Mesendoderm (in vitro differentiated cells): ENCODE measurements at regions not wholly inside any gene's neighbourhood (a gene's known extent, or its start where the extent isn't known, plus 50 kb on each side); places are given as distances from the start of the nearest gene placed in this dataset.
A peak's percentile ranks its signal among the peaks of the same experiment; 100 is the strongest.

Source experiments
- DNase-seq: peaks from one replicate; pipeline ENCODE4 v3.0.0; 2013
- H2AK5ac ChIP-seq: 2 replicates; pipeline ENCODE4 v1.6.1; 2013; ENCODE audit warnings: low read length, inconsistent platforms
- H2BK120ac ChIP-seq: 2 replicates; pipeline ENCODE4 v1.6.1; 2013; ENCODE audit warnings: low read depth, mild to moderate bottlenecking, low read length, moderate library complexity, mixed read lengths
- H2BK15ac ChIP-seq: replicated peaks from 2 replicates; pipeline ENCODE4 v1.6.1; 2013; ENCODE audit warnings: low read depth, mild to moderate bottlenecking, moderate library complexity
- H2BK5ac ChIP-seq: 2 replicates; pipeline ENCODE4 v1.6.1; 2013; ENCODE audit warnings: low read length, inconsistent platforms
- H3K18ac ChIP-seq: 2 replicates; pipeline ENCODE4 v1.6.1; 2013; ENCODE audit warnings: mild to moderate bottlenecking, low read length, mixed read lengths
- H3K23ac ChIP-seq: one replicate; pipeline ENCODE4 v1.6.1; 2013; ENCODE audit warnings: low read length
- H3K27ac ChIP-seq: 2 replicates; pipeline ENCODE4 v1.5.1; 2013; ENCODE audit warnings: low read depth, mild to moderate bottlenecking, inconsistent platforms, low read length, moderate library complexity
- H3K27me3 ChIP-seq: 2 replicates; pipeline ENCODE4 v1.6.1; 2013; ENCODE audit warnings: low read length, control low read depth, mild to moderate bottlenecking, inconsistent platforms; ENCODE audit not compliant: insufficient read depth, poor library complexity
- H3K36me3 ChIP-seq: 2 replicates; pipeline ENCODE4 v1.6.1; 2013; ENCODE audit warnings: low read length, inconsistent platforms; ENCODE audit not compliant: control insufficient read depth, insufficient read depth
- H3K4ac ChIP-seq: one replicate; pipeline ENCODE4 v1.6.1; 2013; ENCODE audit warnings: low read depth, mild to moderate bottlenecking, low read length, moderate library complexity
- H3K4me1 ChIP-seq: 2 replicates; pipeline ENCODE4 v1.6.1; 2013; ENCODE audit warnings: low read depth, low read length, inconsistent platforms; ENCODE audit not compliant: control insufficient read depth
- H3K4me2 ChIP-seq: 2 replicates; pipeline ENCODE4 v1.6.1; 2013; ENCODE audit warnings: low read length
- H3K4me3 ChIP-seq: 2 replicates; pipeline ENCODE4 v1.5.1; 2013; ENCODE audit warnings: mild to moderate bottlenecking, low read length
- H3K56ac ChIP-seq: one replicate; pipeline ENCODE4 v1.6.1; 2013; ENCODE audit warnings: low read length
- H3K79me1 ChIP-seq: 2 replicates; pipeline ENCODE4 v1.6.1; 2013; ENCODE audit warnings: low read length, inconsistent platforms
- H3K79me2 ChIP-seq: 2 replicates; pipeline ENCODE4 v1.6.1; 2013; ENCODE audit warnings: mild to moderate bottlenecking, low read length; ENCODE audit not compliant: control insufficient read depth, insufficient read depth
- H3K9ac ChIP-seq: 2 replicates; pipeline ENCODE4 v1.6.1; 2013; ENCODE audit warnings: low read length, inconsistent platforms
- H4K5ac ChIP-seq: one replicate; pipeline ENCODE4 v1.6.1; 2013; ENCODE audit warnings: low read length
- H4K8ac ChIP-seq: one replicate; pipeline ENCODE4 v1.6.1; 2013; ENCODE audit warnings: low read depth, mild to moderate bottlenecking, control low read depth, low read length, moderate library complexity
- WGBS: extraction: QIAGEN DNeasy Blood & Tissue Kit; methylation state at CpG from one replicate; pipeline ENCODE4 v1.1.7; 2013; ENCODE audit warnings: low lambda C conversion rate, missing lambda C conversion rate; ENCODE audit not compliant: insufficient coverage; ENCODE audit errors: extremely low coverage; 5-methylcytosine and 5-hydroxymethylcytosine counted together

DNA sequence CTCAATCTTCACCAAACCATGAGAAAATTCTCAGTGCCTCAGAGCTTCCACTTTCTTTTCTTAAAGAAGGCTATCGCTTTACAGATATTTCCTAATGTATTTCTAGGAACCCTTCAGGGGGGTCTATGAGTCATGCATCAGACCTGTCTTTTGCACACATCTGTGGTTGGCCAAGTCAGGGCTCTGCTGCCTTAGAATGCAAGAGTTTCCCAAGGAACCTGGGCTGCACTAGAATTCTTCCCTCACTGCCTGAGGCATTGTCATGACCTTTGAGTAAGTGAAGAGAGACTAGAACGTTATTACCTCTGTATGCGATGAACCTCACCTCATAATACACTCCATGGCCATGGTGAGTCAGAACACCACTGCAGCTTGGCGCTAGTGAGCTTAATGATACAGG, 365.0 kb upstream of the ID4 start:
- Histone ChIP-seq H3K4me2 (no peak overlapping the region), H3K4me3 (no peak overlapping the region), H3K27ac (no peak overlapping the region), H3K79me1 (no peaks in the 10 kb centered on the region), H2BK15ac (no peak overlapping the region), H3K23ac (no peak overlapping the region), H3K56ac (no peak overlapping the region), H4K8ac (no peak overlapping the region), H3K27me3 (no peaks in the 10 kb centered on the region), H3K18ac (no peak overlapping the region), H4K5ac (no peak overlapping the region), H3K9ac (no peak overlapping the region), H3K79me2 (no peaks in the 10 kb centered on the region), H3K4ac (no peak overlapping the region), H3K36me3 (no peaks in the 10 kb centered on the region), H2BK120ac (no peak overlapping the region), H3K4me1 (no peaks in the 10 kb centered on the region), H2AK5ac (no peak overlapping the region), H2BK5ac (no peak overlapping the region)
- peak; percentile 60 for DNase-seq
- no CpG with 5 or more reads among the region's 4 CpGs for WGBS

DNA sequence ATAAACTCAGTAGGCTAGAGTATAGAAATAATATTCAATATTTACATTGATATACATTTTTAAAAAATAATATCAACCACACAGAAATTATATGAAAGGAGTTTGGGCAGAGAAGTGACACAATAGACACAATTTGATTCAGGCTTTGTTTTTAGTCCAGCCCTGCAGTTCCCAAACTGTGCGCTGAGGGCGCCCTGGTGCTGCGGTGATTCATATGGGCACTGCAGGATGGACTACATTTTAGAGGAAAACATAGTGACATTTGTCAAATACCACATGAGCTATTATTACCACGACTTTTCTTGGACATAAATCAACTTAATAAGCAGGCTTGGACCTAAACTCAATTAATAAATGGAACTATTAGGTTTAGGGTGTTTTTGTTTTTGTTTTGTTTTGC, 364.3 kb upstream of the ID4 start:
- Histone ChIP-seq H3K18ac (no peak overlapping the region), H3K27ac (no peak overlapping the region), H2BK15ac (no peak overlapping the region), H3K56ac (no peak overlapping the region), H3K4me1 (no peaks in the 10 kb centered on the region), H3K79me2 (no peaks in the 10 kb centered on the region), H3K23ac (no peak overlapping the region), H4K8ac (no peak overlapping the region), H3K36me3 (no peaks in the 10 kb centered on the region), H3K9ac (no peak overlapping the region), H3K4me2 (no peak overlapping the region), H3K4me3 (no peak overlapping the region), H4K5ac (no peak overlapping the region), H2AK5ac (no peak overlapping the region), H2BK5ac (no peak overlapping the region), H3K79me1 (no peaks in the 10 kb centered on the region), H3K4ac (no peak overlapping the region), H2BK120ac (no peak overlapping the region), H3K27me3 (no peaks in the 10 kb centered on the region)
- WGBS: no CpG with 5 or more reads among the region's 4 CpGs
- peak; percentile 27 for DNase-seq

- Histone ChIP-seq H3K79me2 (no peaks in the 10 kb centered on the region), H3K79me1 (no peaks in the 10 kb centered on the region), H3K4me1 (no peaks in the 10 kb centered on the region), H2AK5ac (no peak overlapping the region), H3K27ac (no peak overlapping the region), H3K9ac (no peak overlapping the region), H3K18ac (no peak overlapping the region), H3K4me3 (no peak overlapping the region), H2BK120ac (no peak overlapping the region), H4K8ac (no peak overlapping the region), H3K23ac (no peak overlapping the region), H3K56ac (no peak overlapping the region), H3K27me3 (no peaks in the 10 kb centered on the region), H3K4me2 (no peak overlapping the region), H3K36me3 (no peaks in the 10 kb centered on the region), H2BK15ac (no peak overlapping the region), H2BK5ac (no peak overlapping the region), H4K5ac (no peak overlapping the region), H3K4ac (no peak overlapping the region)
- no CpG with 5 or more reads among the region's 1 CpG for WGBS
- DNase-seq: no peak
Observed at GRCh38 chr6:19477563-19477962, 359.6 kb upstream of the ID4 start.

- Histone ChIP-seq H3K79me2 (no peaks in the 10 kb centered on the region), H3K18ac (no peak overlapping the region), H2BK5ac (no peak overlapping the region), H2BK120ac (no peak overlapping the region), H3K4me3 (no peak overlapping the region), H2AK5ac (no peak overlapping the region), H3K9ac (no peak overlapping the region), H3K36me3 (no peaks in the 10 kb centered on the region), H4K5ac (no peak overlapping the region), H3K27ac (no peak overlapping the region), H4K8ac (no peak overlapping the region), H3K56ac (no peak overlapping the region), H3K4me1 (no peaks in the 10 kb centered on the region), H3K4ac (no peak overlapping the region), H3K4me2 (no peak overlapping the region), H3K27me3 (no peaks in the 10 kb centered on the region), H3K23ac (no peak overlapping the region), H2BK15ac (no peak overlapping the region), H3K79me1 (no peaks in the 10 kb centered on the region)
- DNase-seq: no peak
- no CpG with 5 or more reads among the region's 4 CpGs for WGBS
Observed at GRCh38 chr6:19478273-19478672, 358.9 kb upstream of the ID4 start.

DNA sequence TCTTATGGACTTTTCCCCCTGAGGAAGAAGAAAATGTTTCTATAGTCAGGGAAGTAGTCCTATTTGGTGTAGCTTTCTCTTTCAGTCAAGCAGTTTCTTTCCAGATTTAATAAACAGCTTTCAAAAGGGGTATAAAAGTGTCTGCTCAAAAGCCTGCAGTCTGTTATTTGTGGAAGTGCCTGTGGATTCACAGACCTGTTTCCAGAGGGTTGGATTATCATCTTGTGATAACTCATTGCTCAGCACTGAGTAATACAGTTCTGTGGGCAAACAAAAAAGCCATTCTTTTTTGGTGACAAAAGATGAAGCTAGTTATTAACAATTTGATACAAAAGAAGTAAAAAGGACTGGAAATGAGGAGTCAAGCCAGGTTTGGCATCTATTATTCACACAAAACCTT, 358.2 kb upstream of the ID4 start:
- Histone ChIP-seq H3K56ac (no peak overlapping the region), H3K79me2 (no peaks in the 10 kb centered on the region), H4K8ac (no peak overlapping the region), H3K27me3 (no peaks in the 10 kb centered on the region), H2BK120ac (no peak overlapping the region), H3K27ac (no peak overlapping the region), H3K36me3 (no peaks in the 10 kb centered on the region), H3K4me2 (no peak overlapping the region), H3K4me3 (no peak overlapping the region), H2BK5ac (no peak overlapping the region), H2BK15ac (no peak overlapping the region), H3K79me1 (no peaks in the 10 kb centered on the region), H2AK5ac (no peak overlapping the region), H3K4me1 (no peaks in the 10 kb centered on the region), H3K18ac (no peak overlapping the region), H3K4ac (no peak overlapping the region), H3K23ac (no peak overlapping the region), H3K9ac (no peak overlapping the region), H4K5ac (no peak overlapping the region)
- no peak for DNase-seq

DNA sequence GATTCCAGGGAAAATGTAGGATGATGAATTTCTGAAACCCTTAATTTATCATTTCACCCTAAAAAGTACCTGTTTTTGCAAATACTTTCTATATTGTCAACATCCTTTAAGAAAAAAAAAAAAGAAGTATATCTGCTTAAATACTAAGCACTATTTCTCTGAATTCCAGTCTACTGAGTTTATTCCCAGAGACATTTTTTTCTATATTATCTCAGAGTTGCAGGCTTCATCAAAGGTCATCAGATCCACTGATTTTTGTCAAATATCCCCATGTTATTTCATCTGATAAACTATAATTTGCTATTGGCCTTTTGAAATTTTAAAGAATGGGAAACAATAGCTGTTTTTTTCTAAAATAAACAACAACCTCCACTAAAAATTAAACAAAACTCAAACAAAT, 357.6 kb upstream of the ID4 start:
- Histone ChIP-seq H3K27ac (no peak overlapping the region), H3K4me1 (no peaks in the 10 kb centered on the region)
- DNase-seq: no peak

More for the DNA sequence above, 357.6 kb upstream of the ID4 start:
- Histone ChIP-seq H4K8ac (no peak overlapping the region), H3K79me1 (no peaks in the 10 kb centered on the region), H3K23ac (no peak overlapping the region), H2AK5ac (no peak overlapping the region), H3K79me2 (no peaks in the 10 kb centered on the region), H4K5ac (no peak overlapping the region), H3K36me3 (no peaks in the 10 kb centered on the region), H3K4ac (no peak overlapping the region), H3K4me2 (no peak overlapping the region), H3K4me3 (no peak overlapping the region), H3K56ac (no peak overlapping the region), H3K27me3 (no peaks in the 10 kb centered on the region), H2BK15ac (no peak overlapping the region), H3K9ac (no peak overlapping the region), H2BK120ac (no peak overlapping the region), H2BK5ac (no peak overlapping the region), H3K18ac (no peak overlapping the region)
